CD4-positive, alpha-beta T cell treated with Interleukin-17A for 1 hour (primary cell): ENCODE measurements at regions not wholly inside any gene's neighbourhood (a gene's known extent, or its start where the extent isn't known, plus 50 kb on each side); places are given as distances from the start of the nearest gene placed in this dataset.
"Not testable (repeated sequence)": the region's sequence is repeated elsewhere in the genome, so short reads cannot be mapped to it uniquely, and the experiment has no call there.

Source experiments
- DNase-seq: peaks from one replicate; pipeline ENCODE4 v3.0.0-alpha.2; 2020

DNA sequence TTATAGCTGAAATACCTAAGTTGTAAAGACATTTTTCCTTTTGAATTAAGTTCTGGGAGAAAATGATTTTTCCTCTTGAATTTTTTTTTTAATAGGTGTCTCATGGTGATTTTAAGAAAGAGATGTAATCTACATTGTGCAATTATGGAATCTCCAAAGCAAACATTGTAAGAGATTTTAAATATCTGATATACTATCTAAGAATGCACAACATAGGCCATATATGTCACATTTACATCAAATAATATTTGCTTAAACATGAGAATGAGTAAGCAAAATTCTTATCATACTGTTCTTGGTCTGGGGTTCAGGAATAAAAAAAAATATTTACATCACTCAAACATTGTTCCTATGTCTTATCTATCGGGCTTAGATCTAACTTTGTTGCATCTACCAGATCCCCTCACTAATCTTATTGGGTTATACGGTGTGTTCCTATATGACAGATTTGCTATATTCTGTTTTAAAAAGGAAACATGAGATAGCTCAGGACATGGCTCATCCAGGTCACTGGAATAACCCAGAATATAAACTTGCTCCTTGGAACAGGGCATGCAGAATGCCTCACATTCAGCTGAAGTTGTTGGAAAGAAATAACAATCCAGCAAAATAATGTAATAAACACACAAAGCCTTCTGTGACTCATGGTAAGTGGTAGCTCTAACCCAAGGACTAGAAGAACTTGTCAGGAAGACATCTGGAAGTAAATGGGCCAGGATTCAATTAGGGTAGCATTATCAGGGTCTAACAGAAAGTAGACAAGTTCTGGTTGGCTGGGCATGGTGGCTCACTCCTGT lies 794.7 kb downstream of the IPMK start:
- DNase-seq, result no peak

GRCh38 chr10:57468894-57469432 lies 798.7 kb downstream of the IPMK start:
- DNase-seq, result no peak

- no peak for DNase-seq
These were observed 802.5 kb downstream of the IPMK start for GRCh38 chr10:57465155-57465554.

GRCh38 chr10:57460540-57460939 lies 807.2 kb downstream of the IPMK start:
- no peak for DNase-seq

DNA sequence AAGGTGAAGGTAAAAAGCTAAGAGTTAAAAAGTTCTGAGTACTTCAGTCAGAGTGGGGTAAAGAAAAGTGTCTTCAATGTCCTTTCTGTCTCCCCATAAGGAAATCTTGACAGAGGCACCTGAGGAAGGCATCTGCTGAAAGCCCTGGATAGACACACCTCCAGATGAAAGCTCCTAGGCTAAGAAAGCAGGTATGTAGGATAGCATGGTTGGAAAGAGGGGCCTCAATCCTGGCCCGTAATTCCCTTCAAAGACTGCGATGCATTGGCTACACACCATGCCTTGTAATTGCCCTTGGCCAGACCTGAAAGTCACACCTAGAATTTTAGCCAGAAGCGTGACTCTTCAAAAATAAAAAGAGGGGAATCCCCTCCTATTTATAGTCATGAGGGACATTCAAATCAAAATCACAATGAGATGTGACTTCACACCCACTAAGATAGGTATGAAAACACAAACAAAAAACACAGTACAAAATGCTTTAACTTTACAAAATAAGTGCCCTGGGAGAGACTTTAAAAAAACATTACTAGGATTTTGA lies 809.7 kb downstream of the IPMK start:
- no peak for DNase-seq

DNA sequence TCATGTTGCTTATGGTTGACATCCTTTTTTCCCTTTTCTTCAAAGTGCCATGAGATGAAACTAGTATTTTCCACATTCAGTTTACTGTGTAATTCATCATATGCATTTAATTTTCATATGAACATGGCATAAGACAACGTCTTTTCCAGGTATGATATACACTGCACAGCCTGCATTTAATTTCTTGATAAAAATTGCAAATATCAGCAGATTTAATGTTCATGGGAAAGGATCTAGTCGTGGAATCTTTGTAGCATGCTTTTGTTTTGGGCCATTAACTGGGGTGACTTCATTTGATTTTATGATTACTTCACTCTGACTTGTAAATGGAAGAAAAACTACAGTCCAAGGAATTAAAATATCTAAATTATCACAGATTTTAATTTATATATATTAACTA lies 837.3 kb downstream of the IPMK start:
- DNase-seq, result no peak

DNA sequence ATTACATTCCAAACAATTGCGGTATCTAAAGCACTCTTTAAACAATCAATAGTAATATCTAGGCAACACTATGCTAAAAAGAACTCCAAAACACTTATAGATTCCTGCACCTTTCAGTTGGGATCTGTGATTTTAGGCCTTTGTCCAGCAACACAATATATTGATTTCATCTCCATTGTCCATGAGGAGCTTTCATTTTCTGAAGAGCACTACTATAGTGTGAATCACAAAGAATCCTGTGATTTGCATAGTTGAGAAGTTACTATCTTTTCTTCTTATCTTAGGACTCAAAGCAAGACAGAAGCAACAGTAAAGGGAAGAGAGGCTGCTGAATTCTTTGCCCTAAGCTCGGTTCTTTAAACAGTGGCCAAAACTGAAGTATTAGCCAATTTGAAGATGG lies 846.8 kb downstream of the IPMK start:
- no peak for DNase-seq

DNA sequence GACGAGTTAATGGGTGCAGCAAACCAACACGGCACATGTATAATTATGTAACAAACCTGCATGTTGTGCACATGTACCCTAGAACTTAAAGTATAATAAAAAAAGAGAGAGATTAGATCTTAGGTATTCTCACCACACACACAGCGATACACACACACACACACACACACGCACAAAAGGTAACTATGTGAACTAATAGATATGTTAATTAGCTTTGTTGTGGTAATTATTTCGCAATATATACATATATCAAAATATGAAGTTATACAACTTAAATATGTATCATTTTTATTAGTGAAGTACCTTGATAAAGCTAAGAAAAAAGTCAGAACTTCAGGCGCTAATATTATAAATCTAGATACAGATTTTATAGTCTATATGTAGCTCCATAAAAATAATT lies 849.2 kb downstream of the IPMK start:
- DNase-seq, result no peak

DNA sequence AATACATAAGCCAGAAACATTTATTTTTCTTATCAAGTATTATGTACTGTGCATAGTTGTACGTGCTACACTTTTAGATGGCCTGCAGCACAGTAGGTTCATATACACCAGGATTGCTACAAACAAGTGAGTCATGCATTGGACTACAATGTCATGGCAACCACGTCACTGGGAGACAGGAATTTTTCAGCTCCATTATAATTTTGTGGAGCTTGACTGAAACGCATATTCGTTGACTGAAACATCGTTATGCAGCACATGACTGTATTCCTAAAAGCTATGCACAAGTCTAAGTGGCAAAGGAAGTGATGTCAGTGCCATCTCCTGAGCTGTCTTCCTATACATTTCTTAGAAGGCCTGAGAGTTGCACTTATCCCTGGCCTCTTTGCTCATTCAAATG lies 871.8 kb downstream of the IPMK start:
- no peak for DNase-seq

DNA sequence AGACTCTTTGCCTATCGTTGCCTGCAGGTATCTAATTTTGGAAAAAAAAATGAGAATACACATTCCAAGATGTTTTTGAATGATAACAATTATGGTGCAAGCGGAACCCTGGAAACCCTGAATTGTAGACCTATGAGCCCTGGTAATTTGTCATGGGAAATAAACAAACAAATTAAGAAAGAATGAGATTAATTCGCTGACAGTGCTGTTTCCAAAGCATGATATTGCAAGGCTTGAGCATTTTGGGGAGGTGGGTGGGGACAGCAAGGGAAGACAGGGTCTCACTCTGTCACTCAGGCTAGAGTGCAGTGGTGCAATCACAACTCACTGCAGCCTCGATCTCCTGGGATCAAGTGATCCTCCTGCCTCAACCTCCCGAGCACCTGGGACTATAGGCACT lies 900.3 kb downstream of the IPMK start:
- DNase-seq, result no peak

DNA sequence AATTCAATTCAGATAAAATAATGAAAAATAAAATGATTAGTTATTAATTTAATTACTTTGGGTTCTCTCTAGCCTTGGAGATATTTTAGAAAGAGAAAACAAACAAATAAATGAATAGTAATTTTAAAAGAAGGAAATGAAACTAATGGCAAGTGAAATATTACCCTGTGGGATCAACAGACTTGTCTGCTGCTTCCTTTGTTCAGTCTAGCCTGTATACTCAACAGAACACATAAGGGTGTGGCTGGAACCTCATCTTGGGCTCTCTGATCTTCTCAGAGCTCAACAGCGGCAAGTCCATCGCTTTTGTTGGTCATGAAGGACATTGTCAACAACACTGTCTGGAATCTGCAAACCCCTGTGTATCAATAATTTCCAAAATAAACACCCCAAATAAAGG lies 904.9 kb downstream of the IPMK start:
- no peak for DNase-seq

GRCh38 chr10:57353403-57354003 lies 914.2 kb downstream of the IPMK start:
- no peak for DNase-seq

DNA sequence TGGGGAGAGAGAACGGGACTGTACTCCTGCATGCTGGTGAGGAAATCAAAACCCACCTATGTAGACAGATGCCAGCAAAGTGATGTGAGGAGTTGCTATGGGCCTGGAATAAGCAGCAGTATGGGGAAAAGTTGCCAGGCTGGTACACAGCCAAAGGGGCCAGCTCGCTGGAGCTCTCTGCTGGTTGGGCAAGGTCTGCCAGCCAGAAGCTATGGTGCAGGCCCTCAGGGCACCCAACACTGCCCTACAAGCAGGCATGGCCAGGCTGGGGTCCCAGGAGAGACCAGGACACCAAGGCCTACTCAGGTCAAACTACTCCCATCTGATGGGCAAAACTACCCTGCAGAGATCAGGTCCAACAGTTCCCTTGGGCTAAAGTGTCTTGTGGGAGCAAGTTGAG lies 916.6 kb downstream of the IPMK start:
- no peak for DNase-seq

GRCh38 chr10:57341294-57341693 lies 926.4 kb downstream of the IPMK start:
- no peak for DNase-seq

DNA sequence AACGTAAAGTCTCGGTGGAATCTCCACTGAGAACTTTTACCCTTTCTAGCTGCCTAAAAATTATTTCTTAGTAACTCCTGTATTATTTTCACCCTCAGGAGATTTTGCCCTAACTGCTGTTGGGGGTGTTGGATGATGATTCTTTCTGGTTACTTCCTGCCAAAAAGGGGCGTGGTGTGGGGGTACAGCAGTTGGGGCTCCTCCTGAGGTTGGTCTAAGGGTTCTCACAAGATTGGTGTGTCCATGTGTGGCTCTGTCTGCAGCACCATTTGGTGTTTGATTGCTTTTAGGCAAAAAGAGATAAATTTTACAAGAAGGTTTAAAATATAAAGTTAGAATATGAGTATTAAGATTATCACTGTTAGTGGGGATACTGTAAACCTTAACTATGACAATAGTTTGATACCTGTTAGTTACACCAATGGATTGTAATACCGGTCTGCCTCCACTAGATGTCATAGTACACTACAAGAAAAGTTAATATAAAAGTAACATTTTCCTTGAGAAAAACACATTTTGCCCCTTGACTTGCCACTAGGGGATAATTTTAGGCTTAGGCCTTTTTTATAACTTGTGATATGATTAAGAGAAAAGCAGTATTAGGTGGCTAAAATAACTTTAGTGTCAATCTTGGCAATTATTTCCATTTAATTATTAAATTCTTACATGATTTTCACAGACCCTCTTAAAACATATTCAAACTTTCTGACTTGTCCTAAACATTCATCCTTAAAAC lies 928.7 kb downstream of the IPMK start:
- DNase-seq, result peak; percentile 16

DNA sequence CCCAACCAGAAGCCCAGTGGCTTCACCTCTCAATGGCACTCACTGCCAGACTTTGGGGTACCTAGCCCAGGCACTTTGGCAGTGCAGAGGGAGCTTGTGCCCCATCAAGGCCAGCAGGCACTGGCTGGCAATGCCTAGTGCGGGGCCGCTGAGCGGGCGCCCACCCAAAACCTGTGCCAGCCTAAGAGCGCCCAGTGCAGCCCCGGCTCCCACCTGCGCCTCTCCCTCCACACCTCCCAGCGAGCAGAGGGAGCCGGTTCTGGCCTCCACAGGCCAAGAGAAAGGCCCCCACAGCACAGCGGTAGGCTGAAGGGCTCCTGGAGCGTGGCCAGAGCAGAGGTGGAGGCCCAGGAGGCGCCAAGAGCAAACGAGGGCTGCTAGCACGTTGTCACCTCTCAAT lies 930.8 kb downstream of the IPMK start:
- DNase-seq, result no peak

GRCh38 chr10:57336341-57336740 lies 931.4 kb downstream of the IPMK start:
- no peak for DNase-seq

- no peak for DNase-seq
These were observed 933.2 kb downstream of the IPMK start for GRCh38 chr10:57334523-57334922.

DNA sequence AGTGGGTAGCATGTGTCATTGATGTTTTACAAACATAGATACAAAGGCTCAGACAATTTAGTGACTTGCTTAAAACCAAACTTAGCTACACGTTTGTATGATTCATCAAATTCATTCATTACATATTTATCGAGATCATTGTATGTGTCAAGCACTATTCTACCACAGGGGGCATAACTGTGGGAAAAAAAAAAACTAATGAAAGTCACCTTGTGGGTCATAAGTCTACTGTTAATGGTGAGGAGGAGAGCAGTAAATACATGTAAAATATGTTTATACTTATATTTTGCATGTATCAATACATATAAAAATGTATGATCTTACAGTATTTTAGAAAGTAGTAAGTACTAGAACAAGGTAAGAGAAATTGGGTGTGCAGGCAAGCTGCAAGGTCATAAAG lies 933.8 kb downstream of the IPMK start:
- DNase-seq, result no peak

DNA sequence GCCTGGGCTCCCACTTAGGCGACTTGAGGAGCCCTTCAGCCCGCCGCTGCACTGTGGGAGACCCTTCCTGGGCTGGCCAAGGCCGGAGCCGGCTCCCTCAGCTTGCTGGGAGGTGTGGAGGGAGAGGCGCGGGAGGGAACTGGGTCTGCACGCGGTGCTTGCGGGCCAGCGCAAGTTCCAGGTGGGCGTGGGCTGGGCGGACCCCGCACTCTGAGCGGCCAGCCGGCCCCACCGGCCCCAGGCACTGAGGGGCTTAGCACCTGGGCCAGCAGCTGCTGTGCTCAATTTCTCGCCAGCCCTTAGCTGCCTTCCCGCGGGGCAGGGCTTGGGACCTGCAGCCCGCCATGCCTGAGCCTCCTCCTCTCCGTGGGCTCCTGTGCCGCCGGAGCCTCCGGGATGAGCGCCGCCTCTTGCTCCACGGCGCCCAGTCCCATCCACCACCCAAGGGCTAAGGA lies 946.3 kb downstream of the IPMK start:
- DNase-seq, result not testable (repeated sequence)

- no peak for DNase-seq
These were observed 947.3 kb downstream of the IPMK start for GRCh38 chr10:57320416-57320815.

- no peak for DNase-seq
These were observed 953.0 kb upstream of the ZWINT start for GRCh38 chr10:57314046-57314445.

DNA sequence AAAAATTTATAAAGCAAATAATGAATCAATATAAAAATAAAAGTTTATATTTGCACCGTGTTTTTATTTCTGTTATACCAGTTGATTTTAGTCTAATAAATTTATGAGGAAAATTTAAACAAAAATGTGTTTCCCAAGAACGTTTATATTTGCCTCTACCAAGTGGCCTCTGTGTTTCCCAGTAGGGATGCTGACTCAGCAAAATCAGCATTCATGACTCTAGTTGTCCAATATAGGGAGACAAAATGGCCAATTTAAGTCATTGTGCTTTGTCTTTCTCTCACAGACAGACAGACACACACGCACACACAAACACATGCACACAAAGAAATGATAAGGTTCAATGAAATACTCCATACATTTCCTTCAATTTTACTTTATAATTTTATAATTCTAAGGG lies 942.5 kb upstream of the ZWINT start:
- DNase-seq, result no peak

DNA sequence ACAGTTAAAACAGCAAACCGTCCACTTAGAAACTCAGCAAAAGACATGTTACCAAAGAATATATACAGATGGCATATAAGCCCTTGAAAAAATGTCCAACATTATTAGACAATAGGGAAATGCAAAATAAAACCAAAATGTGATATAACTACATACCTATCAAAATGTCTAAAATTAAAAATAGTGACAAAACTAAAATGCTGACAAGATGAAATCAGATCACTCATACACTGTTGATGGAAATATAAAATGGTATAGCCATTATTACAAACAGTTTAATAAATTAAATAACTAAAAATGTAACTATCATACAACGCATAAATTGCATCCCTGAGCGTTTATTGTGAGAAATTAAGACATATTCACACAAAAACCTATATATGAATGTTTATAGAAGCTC lies 939.7 kb upstream of the ZWINT start:
- DNase-seq, result no peak
